ENCODE measurements at regions not wholly inside any gene's neighbourhood (a gene's known extent, or its start where the extent isn't known, plus 50 kb on each side); places are given as distances from the start of the nearest gene placed in this dataset.

DNA sequence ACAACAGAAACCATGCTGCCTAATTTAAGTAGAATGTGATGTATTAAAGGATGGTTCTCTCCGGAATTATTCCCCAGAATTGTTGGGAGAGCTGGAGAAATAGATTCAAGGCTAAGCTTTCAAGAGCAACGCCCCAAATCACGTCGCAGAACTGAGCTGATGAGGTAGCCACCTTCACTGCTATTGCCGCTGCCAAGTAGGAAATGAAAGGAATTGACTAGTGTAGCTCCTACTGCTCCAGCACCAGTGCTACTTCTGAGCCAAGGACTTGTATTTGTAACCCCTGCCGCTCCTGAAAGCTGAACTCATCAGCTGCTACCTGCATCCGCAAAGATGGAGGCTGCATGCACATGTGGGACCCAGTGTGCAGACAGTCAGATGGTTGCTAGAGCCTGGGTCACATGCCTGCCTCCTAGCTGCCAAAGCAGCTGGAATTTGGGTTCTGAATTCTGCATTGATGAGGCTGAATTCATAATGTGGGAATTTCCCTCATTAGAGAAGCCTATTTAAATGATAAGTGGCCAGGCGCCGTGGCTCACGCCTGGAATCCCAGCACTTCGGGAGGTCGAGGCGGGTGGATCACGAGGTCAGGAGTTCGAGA lies 173.9 kb downstream of the PDGFRA start (continued):
- no peak for TF ChIP-seq FOXK1 (CRISPR knock-in tag; IDR thresholded peaks at IDR 0.05; ENCODE audit: borderline replicate concordance, low read depth)
- TF ChIP-seq, protein P1, sequence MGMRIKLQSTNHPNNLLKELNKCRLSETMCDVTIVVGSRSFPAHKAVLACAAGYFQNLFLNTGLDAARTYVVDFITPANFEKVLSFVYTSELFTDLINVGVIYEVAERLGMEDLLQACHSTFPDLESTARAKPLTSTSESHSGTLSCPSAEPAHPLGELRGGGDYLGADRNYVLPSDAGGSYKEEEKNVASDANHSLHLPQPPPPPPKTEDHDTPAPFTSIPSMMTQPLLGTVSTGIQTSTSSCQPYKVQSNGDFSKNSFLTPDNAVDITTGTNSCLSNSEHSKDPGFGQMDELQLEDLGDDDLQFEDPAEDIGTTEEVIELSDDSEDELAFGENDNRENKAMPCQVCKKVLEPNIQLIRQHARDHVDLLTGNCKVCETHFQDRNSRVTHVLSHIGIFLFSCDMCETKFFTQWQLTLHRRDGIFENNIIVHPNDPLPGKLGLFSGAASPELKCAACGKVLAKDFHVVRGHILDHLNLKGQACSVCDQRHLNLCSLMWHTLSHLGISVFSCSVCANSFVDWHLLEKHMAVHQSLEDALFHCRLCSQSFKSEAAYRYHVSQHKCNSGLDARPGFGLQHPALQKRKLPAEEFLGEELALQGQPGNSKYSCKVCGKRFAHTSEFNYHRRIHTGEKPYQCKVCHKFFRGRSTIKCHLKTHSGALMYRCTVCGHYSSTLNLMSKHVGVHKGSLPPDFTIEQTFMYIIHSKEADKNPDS (CRISPR knock-in tag; IDR thresholded peaks at IDR 0.05), result no peak
- no peak for TF ChIP-seq HOXA3 (CRISPR knock-in tag; IDR thresholded peaks at IDR 0.05)
- TF ChIP-seq NR3C1 (CRISPR knock-in tag; IDR thresholded peaks at IDR 0.05), result no peak
- TF ChIP-seq NKX3-1 (CRISPR knock-in tag; IDR thresholded peaks at IDR 0.05), result no peak
- TF ChIP-seq MTF2 (CRISPR knock-in tag; IDR thresholded peaks at IDR 0.05; ENCODE audit: borderline replicate concordance), result no peak
- no peak for TF ChIP-seq ZNF430 (CRISPR knock-in tag; IDR thresholded peaks at IDR 0.05)
- TF ChIP-seq ZFP1 (CRISPR knock-in tag; IDR thresholded peaks at IDR 0.05), result no peak
- no peak for TF ChIP-seq BHLHE40 (IDR thresholded peaks at IDR 0.05; ENCODE audit: low read length)
- TF ChIP-seq, protein P2, sequence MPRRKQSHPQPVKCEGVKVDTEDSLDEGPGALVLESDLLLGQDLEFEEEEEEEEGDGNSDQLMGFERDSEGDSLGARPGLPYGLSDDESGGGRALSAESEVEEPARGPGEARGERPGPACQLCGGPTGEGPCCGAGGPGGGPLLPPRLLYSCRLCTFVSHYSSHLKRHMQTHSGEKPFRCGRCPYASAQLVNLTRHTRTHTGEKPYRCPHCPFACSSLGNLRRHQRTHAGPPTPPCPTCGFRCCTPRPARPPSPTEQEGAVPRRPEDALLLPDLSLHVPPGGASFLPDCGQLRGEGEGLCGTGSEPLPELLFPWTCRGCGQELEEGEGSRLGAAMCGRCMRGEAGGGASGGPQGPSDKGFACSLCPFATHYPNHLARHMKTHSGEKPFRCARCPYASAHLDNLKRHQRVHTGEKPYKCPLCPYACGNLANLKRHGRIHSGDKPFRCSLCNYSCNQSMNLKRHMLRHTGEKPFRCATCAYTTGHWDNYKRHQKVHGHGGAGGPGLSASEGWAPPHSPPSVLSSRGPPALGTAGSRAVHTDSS (CRISPR knock-in tag; conservative IDR thresholded peaks at IDR 0.05), result no peak
- TF ChIP-seq, protein P3, sequence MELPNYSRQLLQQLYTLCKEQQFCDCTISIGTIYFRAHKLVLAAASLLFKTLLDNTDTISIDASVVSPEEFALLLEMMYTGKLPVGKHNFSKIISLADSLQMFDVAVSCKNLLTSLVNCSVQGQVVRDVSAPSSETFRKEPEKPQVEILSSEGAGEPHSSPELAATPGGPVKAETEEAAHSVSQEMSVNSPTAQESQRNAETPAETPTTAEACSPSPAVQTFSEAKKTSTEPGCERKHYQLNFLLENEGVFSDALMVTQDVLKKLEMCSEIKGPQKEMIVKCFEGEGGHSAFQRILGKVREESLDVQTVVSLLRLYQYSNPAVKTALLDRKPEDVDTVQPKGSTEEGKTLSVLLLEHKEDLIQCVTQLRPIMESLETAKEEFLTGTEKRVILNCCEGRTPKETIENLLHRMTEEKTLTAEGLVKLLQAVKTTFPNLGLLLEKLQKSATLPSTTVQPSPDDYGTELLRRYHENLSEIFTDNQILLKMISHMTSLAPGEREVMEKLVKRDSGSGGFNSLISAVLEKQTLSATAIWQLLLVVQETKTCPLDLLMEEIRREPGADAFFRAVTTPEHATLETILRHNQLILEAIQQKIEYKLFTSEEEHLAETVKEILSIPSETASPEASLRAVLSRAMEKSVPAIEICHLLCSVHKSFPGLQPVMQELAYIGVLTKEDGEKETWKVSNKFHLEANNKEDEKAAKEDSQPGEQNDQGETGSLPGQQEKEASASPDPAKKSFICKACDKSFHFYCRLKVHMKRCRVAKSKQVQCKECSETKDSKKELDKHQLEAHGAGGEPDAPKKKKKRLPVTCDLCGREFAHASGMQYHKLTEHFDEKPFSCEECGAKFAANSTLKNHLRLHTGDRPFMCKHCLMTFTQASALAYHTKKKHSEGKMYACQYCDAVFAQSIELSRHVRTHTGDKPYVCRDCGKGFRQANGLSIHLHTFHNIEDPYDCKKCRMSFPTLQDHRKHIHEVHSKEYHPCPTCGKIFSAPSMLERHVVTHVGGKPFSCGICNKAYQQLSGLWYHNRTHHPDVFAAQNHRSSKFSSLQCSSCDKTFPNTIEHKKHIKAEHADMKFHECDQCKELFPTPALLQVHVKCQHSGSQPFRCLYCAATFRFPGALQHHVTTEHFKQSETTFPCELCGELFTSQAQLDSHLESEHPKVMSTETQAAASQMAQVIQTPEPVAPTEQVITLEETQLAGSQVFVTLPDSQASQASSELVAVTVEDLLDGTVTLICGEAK (IDR thresholded peaks at IDR 0.05), result no peak
- TF ChIP-seq, protein P3 (CRISPR knock-in tag; IDR thresholded peaks at IDR 0.05), result no peak
